ENCODE measurements at regions not wholly inside any gene's neighbourhood (a gene's known extent, or its start where the extent isn't known, plus 50 kb on each side); places are given as distances from the start of the nearest gene placed in this dataset.

- H3K9me3 ChIP-seq = peaks cover 0 to 5% (median 0%) of the 10 kb centered on the region in 4 donors
- TF ChIP-seq POLR2A (IDR thresholded peaks at IDR 0.05; ENCODE audit: low read depth) (no peak), EP300 (IDR thresholded peaks at IDR 0.05) (no peak), CTCF (IDR thresholded peaks at IDR 0.05) (no peak), POLR2AphosphoS5 (IDR thresholded peaks at IDR 0.05) (no peak)
- 80% methylated on average over 2 of the region's 2 CpGs for WGBS
These were observed 677.4 kb upstream of the NDST4 start for GRCh38 chr4:115790812-115791211.

GRCh38 chr4:115781528-115782146 is 668.2 kb upstream of the NDST4 start:
- H3K4me1 ChIP-seq = no peaks in the 10 kb centered on the region
- no peaks in the 10 kb centered on the region for H3K27me3 ChIP-seq
- intact Hi-C loops (cut with DNase I) = no loop called here
- TF ChIP-seq EP300 (IDR thresholded peaks at IDR 0.05) (no peak), POLR2A (IDR thresholded peaks at IDR 0.05; ENCODE audit: low read depth) (no peak), POLR2AphosphoS5 (IDR thresholded peaks at IDR 0.05) (no peak), CTCF (IDR thresholded peaks at IDR 0.05) (no peak)
- no peak for DNase-seq (ENCODE audit: extremely low spot score)
- H3K36me3 ChIP-seq = no peaks in the 10 kb centered on the region
- H3K9me3 ChIP-seq = no peaks in the 10 kb centered on the region
- WGBS = 52% methylated on average over 10 of the region's 10 CpGs
- H3K4me3 ChIP-seq = no peak overlapping the region
- H3K27ac ChIP-seq (replicated peaks in 1 of 4) = no peak overlapping the region

More at GRCh38 chr4:115790812-115791211, 677.4 kb upstream of the NDST4 start:
- intact Hi-C loops (cut with DNase I) = no loop called here
- Histone ChIP-seq H3K27ac (replicated peaks in 1 of 4) (no peak overlapping the region), H3K4me3 (no peak overlapping the region), H3K27me3 (no peaks in the 10 kb centered on the region), H3K4me1 (no peaks in the 10 kb centered on the region), H3K36me3 (no peaks in the 10 kb centered on the region)
- no peak for DNase-seq (ENCODE audit: extremely low spot score)

DNA sequence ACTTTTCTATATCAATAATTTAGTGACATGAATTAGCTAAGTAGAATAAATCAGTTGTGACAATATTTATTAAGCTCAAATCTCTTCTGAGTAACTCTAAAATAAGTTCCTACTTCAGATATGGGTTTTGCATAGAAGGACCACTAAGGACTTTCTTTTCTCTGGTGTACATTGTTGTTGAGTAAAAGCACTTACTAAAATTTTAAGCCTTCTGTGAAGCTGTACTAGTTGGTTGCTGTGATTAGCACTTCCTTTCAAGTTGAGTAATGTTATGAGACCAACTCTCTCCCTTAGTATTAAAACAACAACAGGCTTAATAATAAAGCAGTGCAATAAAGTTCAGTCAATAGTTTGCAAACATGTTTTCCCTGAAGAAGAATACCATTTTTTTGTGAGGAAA is 667.4 kb upstream of the NDST4 start:
- no peak for TF ChIP-seq POLR2A (IDR thresholded peaks at IDR 0.05; ENCODE audit: low read depth)
- TF ChIP-seq CTCF (IDR thresholded peaks at IDR 0.05) = no peak
- TF ChIP-seq EP300 (IDR thresholded peaks at IDR 0.05) = no peak
- TF ChIP-seq POLR2AphosphoS5 (IDR thresholded peaks at IDR 0.05) = no peak
- Histone ChIP-seq H3K36me3 (no peaks in the 10 kb centered on the region), H3K4me1 (no peaks in the 10 kb centered on the region), H3K9me3 (no peaks in the 10 kb centered on the region), H3K27ac (replicated peaks in 1 of 4) (no peak overlapping the region), H3K27me3 (no peaks in the 10 kb centered on the region), H3K4me3 (no peak overlapping the region)
- DNase-seq (ENCODE audit: extremely low spot score) = no peak
- intact Hi-C loops (cut with DNase I) = no loop called here

DNA sequence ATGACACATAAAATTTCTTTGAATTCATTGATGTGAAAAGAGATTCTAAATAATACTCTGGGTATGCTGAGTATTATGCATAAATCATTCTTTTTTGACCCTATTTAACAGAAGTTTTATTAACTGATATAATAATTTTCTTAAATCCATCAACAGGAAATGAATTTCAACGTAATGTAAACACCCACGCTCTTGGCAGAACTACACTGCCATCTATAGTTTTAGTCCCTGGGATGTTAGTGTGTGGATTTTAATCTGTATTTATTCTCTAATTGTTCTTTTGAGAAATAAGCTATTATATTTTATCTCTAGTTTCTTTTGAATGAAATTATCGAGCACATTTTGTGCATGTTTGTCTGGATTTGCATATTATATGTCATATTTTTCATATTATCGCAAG is 666.8 kb upstream of the NDST4 start:
- 63% methylated on average over 4 of the region's 4 CpGs for WGBS

More for the DNA sequence above, 666.8 kb upstream of the NDST4 start:
- TF ChIP-seq CTCF (IDR thresholded peaks at IDR 0.05) = no peak
- no peak for TF ChIP-seq EP300 (IDR thresholded peaks at IDR 0.05)
- TF ChIP-seq POLR2AphosphoS5 (IDR thresholded peaks at IDR 0.05) = no peak
- TF ChIP-seq POLR2A (IDR thresholded peaks at IDR 0.05; ENCODE audit: low read depth) = no peak
- intact Hi-C loops (cut with DNase I) = no loop called here
- no peak overlapping the region for H3K4me3 ChIP-seq
- H3K27ac ChIP-seq (replicated peaks in 1 of 4) = no peak overlapping the region
- DNase-seq (ENCODE audit: extremely low spot score) = no peak
- no peaks in the 10 kb centered on the region for H3K36me3 ChIP-seq
- H3K4me1 ChIP-seq = no peaks in the 10 kb centered on the region
- no peaks in the 10 kb centered on the region for H3K27me3 ChIP-seq
- H3K9me3 ChIP-seq = no peaks in the 10 kb centered on the region

All from esophagus muscularis mucosa (tissue), 4 donors.